ENCODE measurements at regions not wholly inside any gene's neighbourhood (a gene's known extent, or its start where the extent isn't known, plus 50 kb on each side); places are given as distances from the start of the nearest gene placed in this dataset.

DNA sequence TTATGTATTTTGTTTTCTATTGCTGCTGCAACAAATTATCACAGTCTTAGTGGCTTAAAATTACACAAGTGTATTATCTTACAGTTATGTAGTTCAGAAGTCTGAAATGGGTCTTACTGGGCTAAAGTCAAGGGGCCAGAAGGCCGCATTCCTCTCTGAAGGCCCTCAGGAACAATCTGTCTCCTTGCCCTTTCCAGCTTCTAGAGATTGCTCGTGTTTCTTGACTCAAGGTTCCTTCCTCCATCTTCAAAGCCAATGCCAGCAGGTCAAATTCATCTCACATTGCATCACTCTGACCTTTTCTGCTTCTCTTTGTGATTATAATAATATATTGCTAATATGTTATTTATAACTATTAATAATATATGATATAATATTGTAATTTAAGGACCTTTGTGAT lies 97.1 kb downstream of the DIRAS3 start:
- H3K9me2 ChIP-seq (ENCODE audit: insufficient read depth), result no peaks in the 10 kb centered on the region
- H3K36me3 ChIP-seq (ENCODE audit: control insufficient read depth in 1 of 2, insufficient read depth in 2 of 2, low read length in 2 of 2), result no peaks in the 10 kb centered on the region
- intact Hi-C loops (cut with micrococcal nuclease), result no loop called here
- ChIA-PET CTCF (no interaction called here), POLR2A (interaction anchor here (0.7 kb wide), 1 partner anchor 33 kb away, joined by 6 read pairs; no protein-coding TSS in a partner anchor), RAD21 (ENCODE audit: low non-redundant PET in 1 of 2, low total read pairs in 2 of 2, uncharacterized antibody in 2 of 2, unreplicated experiment in 2 of 2) (no interaction called here)
- H2AFZ ChIP-seq (ENCODE audit: low read depth, low read length, poor library complexity, severe bottlenecking), result no peak overlapping the region
- H3K79me2 ChIP-seq (ENCODE audit: insufficient read depth, low read length), result no peaks in the 10 kb centered on the region
- no peak overlapping the region for H3K9ac ChIP-seq (ENCODE audit: low read length)
- no peak for DNase-seq (ENCODE audit: low read depth, low spot score)
- no peak overlapping the region for H3K4me2 ChIP-seq (ENCODE audit: low read length)
- no peaks in the 10 kb centered on the region for H4K20me1 ChIP-seq (ENCODE audit: insufficient read depth)
- no peaks in the 10 kb centered on the region for H3K4me1 ChIP-seq (ENCODE audit: control insufficient read depth in 1 of 2, insufficient read depth in 2 of 2, low read length in 2 of 2)
- no TSS peak for BruUV-seq (replicated peaks)
- H3K4me3 ChIP-seq (replicated peaks in 1 of 2; ENCODE audit: low read depth in 1 of 2, low read length in 2 of 2), result no peak overlapping the region
- ATAC-seq, result no peak
- no peak overlapping the region for H3K27ac ChIP-seq (ENCODE audit: low read depth, low read length)
- H3K27me3 ChIP-seq (ENCODE audit: insufficient read depth, low read length), result no peaks in the 10 kb centered on the region
- TF ChIP-seq EZH2phosphoT487 (IDR thresholded peaks at IDR 0.05; ENCODE audit: borderline replicate concordance) (no peak), SP1 (IDR thresholded peaks at IDR 0.05; ENCODE audit: low read depth) (no peak)
- TF ChIP-seq, protein P1, sequence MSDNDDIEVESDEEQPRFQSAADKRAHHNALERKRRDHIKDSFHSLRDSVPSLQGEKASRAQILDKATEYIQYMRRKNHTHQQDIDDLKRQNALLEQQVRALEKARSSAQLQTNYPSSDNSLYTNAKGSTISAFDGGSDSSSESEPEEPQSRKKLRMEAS (IDR thresholded peaks at IDR 0.05), result no peak
- H3K9me3 ChIP-seq (ENCODE audit: control insufficient read depth in 1 of 2, insufficient read depth in 1 of 2, low read depth in 1 of 2, low read length in 2 of 2), result no peaks in the 10 kb centered on the region

DNA sequence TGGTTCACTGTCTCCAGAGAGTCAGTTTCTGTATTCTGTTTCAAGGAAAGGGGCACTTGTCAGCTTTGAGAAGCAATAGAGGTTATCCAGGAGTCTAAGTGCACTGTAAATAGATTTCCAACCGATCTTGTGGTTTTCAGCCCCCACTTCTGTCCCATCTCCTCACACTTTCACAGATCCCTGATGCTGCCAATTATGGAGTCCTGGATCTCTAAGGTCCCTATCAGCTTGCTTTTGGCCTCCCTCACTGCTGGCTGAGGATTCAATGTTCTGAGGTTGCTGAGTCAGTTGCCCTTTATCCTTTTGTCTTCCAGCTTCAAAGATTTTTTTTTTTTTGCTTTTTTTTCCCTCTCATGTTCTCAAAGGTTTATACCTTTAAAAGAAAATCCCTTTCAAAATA lies 98.4 kb downstream of the DIRAS3 start:
- BruUV-seq (replicated peaks), result no TSS peak
- Histone ChIP-seq H3K9me3 (ENCODE audit: control insufficient read depth in 1 of 2, insufficient read depth in 1 of 2, low read depth in 1 of 2, low read length in 2 of 2) (no peaks in the 10 kb centered on the region), H3K79me2 (ENCODE audit: insufficient read depth, low read length) (no peaks in the 10 kb centered on the region), H3K27ac (ENCODE audit: low read depth, low read length) (no peak overlapping the region), H3K4me1 (ENCODE audit: control insufficient read depth in 1 of 2, insufficient read depth in 2 of 2, low read length in 2 of 2) (no peaks in the 10 kb centered on the region), H3K27me3 (ENCODE audit: insufficient read depth, low read length) (no peaks in the 10 kb centered on the region), H3K9me2 (ENCODE audit: insufficient read depth) (no peaks in the 10 kb centered on the region), H4K20me1 (ENCODE audit: insufficient read depth) (no peaks in the 10 kb centered on the region), H2AFZ (ENCODE audit: low read depth, low read length, poor library complexity, severe bottlenecking) (no peak overlapping the region), H3K4me3 (replicated peaks in 1 of 2; ENCODE audit: low read depth in 1 of 2, low read length in 2 of 2) (no peak overlapping the region), H3K4me2 (ENCODE audit: low read length) (no peak overlapping the region), H3K36me3 (ENCODE audit: control insufficient read depth in 1 of 2, insufficient read depth in 2 of 2, low read length in 2 of 2) (no peaks in the 10 kb centered on the region), H3K9ac (ENCODE audit: low read length) (no peak overlapping the region)
- CTCF ChIA-PET, result no interaction called here
- intact Hi-C loops (cut with micrococcal nuclease), result no loop called here
- ATAC-seq, result no peak
- RAD21 ChIA-PET (ENCODE audit: low non-redundant PET in 1 of 2, low total read pairs in 2 of 2, uncharacterized antibody in 2 of 2, unreplicated experiment in 2 of 2), result no interaction called here
- POLR2A ChIA-PET, result no interaction called here
- DNase-seq (ENCODE audit: low read depth, low spot score), result no peak
- TF ChIP-seq TCF7L2 (IDR thresholded peaks at IDR 0.05; ENCODE audit: borderline replicate concordance, extremely low read depth, insufficient read depth, insufficient read length), result no peak
- TF ChIP-seq ELF1 (IDR thresholded peaks at IDR 0.05; ENCODE audit: borderline replicate concordance, low read depth), result no peak
- TF ChIP-seq SRF (IDR thresholded peaks at IDR 0.05; ENCODE audit: low read depth), result no peak
- no peak for TF ChIP-seq RAD21 (IDR thresholded peaks at IDR 0.05; ENCODE audit: low read depth)
- TF ChIP-seq, protein P2, sequence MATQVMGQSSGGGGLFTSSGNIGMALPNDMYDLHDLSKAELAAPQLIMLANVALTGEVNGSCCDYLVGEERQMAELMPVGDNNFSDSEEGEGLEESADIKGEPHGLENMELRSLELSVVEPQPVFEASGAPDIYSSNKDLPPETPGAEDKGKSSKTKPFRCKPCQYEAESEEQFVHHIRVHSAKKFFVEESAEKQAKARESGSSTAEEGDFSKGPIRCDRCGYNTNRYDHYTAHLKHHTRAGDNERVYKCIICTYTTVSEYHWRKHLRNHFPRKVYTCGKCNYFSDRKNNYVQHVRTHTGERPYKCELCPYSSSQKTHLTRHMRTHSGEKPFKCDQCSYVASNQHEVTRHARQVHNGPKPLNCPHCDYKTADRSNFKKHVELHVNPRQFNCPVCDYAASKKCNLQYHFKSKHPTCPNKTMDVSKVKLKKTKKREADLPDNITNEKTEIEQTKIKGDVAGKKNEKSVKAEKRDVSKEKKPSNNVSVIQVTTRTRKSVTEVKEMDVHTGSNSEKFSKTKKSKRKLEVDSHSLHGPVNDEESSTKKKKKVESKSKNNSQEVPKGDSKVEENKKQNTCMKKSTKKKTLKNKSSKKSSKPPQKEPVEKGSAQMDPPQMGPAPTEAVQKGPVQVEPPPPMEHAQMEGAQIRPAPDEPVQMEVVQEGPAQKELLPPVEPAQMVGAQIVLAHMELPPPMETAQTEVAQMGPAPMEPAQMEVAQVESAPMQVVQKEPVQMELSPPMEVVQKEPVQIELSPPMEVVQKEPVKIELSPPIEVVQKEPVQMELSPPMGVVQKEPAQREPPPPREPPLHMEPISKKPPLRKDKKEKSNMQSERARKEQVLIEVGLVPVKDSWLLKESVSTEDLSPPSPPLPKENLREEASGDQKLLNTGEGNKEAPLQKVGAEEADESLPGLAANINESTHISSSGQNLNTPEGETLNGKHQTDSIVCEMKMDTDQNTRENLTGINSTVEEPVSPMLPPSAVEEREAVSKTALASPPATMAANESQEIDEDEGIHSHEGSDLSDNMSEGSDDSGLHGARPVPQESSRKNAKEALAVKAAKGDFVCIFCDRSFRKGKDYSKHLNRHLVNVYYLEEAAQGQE (IDR thresholded peaks at IDR 0.05; ENCODE audit: low read depth), result no peak
- no peak for TF ChIP-seq ZNF274 (IDR thresholded peaks at IDR 0.05; ENCODE audit: low read depth, low read length)
- TF ChIP-seq ZFX (IDR thresholded peaks at IDR 0.05), result no peak
- TF ChIP-seq CBX3 (IDR thresholded peaks at IDR 0.05; ENCODE audit: low read depth), result no peak
- no peak for TF ChIP-seq JUND (IDR thresholded peaks at IDR 0.05)
- TF ChIP-seq SP1 (IDR thresholded peaks at IDR 0.05; ENCODE audit: low read depth), result no peak
- TF ChIP-seq CEBPB (IDR thresholded peaks at IDR 0.05; ENCODE audit: low read depth), result no peak
- no peak for TF ChIP-seq POLR2AphosphoS5 (IDR thresholded peaks at IDR 0.05; ENCODE audit: low read depth, low read length)
- TF ChIP-seq, protein P1 (IDR thresholded peaks at IDR 0.05), result no peak
- TF ChIP-seq, protein P3, sequence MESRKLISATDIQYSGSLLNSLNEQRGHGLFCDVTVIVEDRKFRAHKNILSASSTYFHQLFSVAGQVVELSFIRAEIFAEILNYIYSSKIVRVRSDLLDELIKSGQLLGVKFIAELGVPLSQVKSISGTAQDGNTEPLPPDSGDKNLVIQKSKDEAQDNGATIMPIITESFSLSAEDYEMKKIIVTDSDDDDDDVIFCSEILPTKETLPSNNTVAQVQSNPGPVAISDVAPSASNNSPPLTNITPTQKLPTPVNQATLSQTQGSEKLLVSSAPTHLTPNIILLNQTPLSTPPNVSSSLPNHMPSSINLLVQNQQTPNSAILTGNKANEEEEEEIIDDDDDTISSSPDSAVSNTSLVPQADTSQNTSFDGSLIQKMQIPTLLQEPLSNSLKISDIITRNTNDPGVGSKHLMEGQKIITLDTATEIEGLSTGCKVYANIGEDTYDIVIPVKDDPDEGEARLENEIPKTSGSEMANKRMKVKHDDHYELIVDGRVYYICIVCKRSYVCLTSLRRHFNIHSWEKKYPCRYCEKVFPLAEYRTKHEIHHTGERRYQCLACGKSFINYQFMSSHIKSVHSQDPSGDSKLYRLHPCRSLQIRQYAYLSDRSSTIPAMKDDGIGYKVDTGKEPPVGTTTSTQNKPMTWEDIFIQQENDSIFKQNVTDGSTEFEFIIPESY (IDR thresholded peaks at IDR 0.05; ENCODE audit: extremely low read depth, insufficient replicate concordance, low read length), result no peak
- TF ChIP-seq YY1 (IDR thresholded peaks at IDR 0.05; ENCODE audit: extremely low read depth, insufficient replicate concordance, low read depth, low read length), result no peak
- no peak for TF ChIP-seq EGR1 (IDR thresholded peaks at IDR 0.05; ENCODE audit: low read depth)
